ENCODE measurements at regions not wholly inside any gene's neighbourhood (a gene's known extent, or its start where the extent isn't known, plus 50 kb on each side); places are given as distances from the start of the nearest gene placed in this dataset.

- no peak for TF ChIP-seq ZFX (IDR thresholded peaks at IDR 0.05)
- no peak for TF ChIP-seq CTCF (conservative IDR thresholded peaks at IDR 0.05)
- H3K27ac ChIP-seq, result no peak overlapping the region
Measured at GRCh38 chr20:48008850-48009515, 223.7 kb upstream of the SULF2 start.

GRCh38 chr20:48007351-48007750 is 222.1 kb upstream of the SULF2 start:
- H3K27ac ChIP-seq, result no peak overlapping the region
- TF ChIP-seq CTCF (conservative IDR thresholded peaks at IDR 0.05) (no peak), ZFX (IDR thresholded peaks at IDR 0.05) (no peak)

- H3K27ac ChIP-seq, result no peak overlapping the region
- TF ChIP-seq CTCF (conservative IDR thresholded peaks at IDR 0.05) (no peak), ZFX (IDR thresholded peaks at IDR 0.05) (no peak)
Measured at GRCh38 chr20:48006036-48006833, 221.0 kb upstream of the SULF2 start.

- TF ChIP-seq ZFX (IDR thresholded peaks at IDR 0.05) (no peak), CTCF (conservative IDR thresholded peaks at IDR 0.05) (no peak)
- no peak overlapping the region for H3K27ac ChIP-seq
Measured at GRCh38 chr20:48003021-48003420, 217.7 kb upstream of the SULF2 start.

- H3K27ac ChIP-seq, result no peak overlapping the region
- TF ChIP-seq CTCF (conservative IDR thresholded peaks at IDR 0.05) (no peak), ZFX (IDR thresholded peaks at IDR 0.05) (no peak)
Measured at GRCh38 chr20:48002517-48002970, 217.3 kb upstream of the SULF2 start.

- TF ChIP-seq ZFX (IDR thresholded peaks at IDR 0.05) (no peak), CTCF (conservative IDR thresholded peaks at IDR 0.05) (no peak)
- H3K27ac ChIP-seq, result no peak overlapping the region
Measured at GRCh38 chr20:47999166-47999565, 213.9 kb upstream of the SULF2 start.

GRCh38 chr20:47998736-47999135 is 213.5 kb upstream of the SULF2 start:
- TF ChIP-seq CTCF (conservative IDR thresholded peaks at IDR 0.05) (no peak), ZFX (IDR thresholded peaks at IDR 0.05) (no peak)
- no peak overlapping the region for H3K27ac ChIP-seq

Measured in C4-2B (cell line).